CD4-positive, alpha-beta T cell treated with Interleukin-15 for 4 hours (primary cell): ENCODE measurements at regions not wholly inside any gene's neighbourhood (a gene's known extent, or its start where the extent isn't known, plus 50 kb on each side); places are given as distances from the start of the nearest gene placed in this dataset.
"Not testable (repeated sequence)": the region's sequence is repeated elsewhere in the genome, so short reads cannot be mapped to it uniquely, and the experiment has no call there.

Experiments used
- DNase-seq: peaks from one replicate; pipeline ENCODE4 v3.0.0-alpha.2; 2020; ENCODE audit warnings: low spot score

DNA sequence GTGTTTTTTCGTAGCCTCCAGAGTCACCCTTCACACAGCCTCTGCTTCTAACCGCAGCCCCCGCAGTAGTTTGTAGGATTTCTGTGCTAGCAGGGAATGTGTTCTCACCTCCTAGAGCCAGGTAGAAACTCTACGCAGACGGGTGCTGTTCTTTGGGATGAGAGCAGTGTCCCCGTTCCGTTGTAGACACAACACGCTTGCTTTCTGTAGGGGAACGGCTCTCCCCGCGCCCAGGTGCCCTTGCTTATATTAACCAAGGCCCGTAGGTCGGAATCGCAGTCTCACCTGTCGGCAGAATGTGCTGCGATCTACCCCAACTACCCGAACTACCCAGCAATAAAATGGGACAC, 111.8 kb upstream of the NBPF11 start:
- DNase-seq: no peak

DNA sequence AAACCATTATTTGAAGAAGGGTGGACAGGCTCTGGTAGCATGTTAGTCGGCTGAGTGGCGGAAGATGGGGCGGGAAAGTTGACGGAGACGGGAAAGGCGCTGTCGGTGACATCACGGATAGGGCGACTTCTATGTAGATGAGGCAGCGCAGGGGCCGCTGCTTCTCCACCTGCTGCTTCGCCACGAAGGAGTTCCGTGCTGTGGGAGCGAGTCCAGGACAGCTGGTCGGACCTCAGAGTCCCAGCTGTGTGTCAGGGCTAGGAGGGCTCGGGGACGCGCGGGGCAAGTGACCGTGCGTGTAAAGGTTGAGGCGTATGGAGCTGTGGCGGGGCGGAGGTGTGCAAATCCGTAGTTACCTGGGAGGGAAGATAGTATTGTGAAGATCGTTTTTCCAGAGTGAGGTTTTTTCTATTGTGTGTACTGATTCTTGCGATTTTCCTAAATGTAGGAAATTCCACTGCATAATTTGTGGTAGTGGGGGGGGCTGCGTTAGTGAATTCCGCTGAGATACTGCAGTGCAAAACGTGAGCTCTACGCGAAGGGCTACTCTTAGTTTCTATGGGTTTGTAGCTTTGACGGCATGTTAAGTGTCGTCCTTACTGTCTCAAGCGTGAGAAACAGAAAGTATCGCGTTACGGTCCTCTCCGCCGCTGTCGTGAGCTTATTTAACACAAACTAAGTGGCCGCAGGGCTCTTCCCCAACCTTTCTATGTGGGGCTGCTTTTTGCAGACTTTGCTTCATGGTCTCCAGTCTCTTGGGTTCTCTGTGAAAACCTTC, 111.2 kb upstream of the NBPF11 start:
- peak; percentile 43 for DNase-seq

- DNase-seq: not testable (repeated sequence)
These were observed 109.6 kb upstream of the NBPF11 start for GRCh38 chr1:148261684-148262083.

DNA sequence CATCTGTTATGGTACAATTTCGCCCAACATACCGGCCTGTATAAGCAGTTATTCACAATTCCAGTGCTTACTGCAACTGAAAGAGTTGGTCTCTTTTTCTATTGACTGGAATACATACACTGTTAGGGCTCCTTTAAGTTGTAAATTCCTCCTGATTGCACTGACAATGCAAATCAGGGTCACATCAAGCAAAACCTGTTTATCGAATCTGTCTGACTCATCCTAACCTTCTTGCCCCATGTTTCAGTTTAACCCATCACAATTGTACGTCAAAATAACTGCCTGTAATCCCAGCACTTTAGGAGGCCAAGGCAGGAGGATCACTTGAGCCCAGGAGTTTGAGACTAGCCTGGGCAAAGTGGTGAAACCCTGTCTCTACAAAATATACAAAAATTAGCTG, 105.8 kb upstream of the NBPF11 start:
- DNase-seq: not testable (repeated sequence)

- not testable (repeated sequence) for DNase-seq
These were observed 102.7 kb upstream of the NBPF11 start for GRCh38 chr1:148254611-148255429.

- DNase-seq: not testable (repeated sequence)
These were observed 101.7 kb upstream of the NBPF11 start for GRCh38 chr1:148253808-148254207.

GRCh38 chr1:148248798-148249197, 96.7 kb upstream of the NBPF11 start:
- not testable (repeated sequence) for DNase-seq

DNA sequence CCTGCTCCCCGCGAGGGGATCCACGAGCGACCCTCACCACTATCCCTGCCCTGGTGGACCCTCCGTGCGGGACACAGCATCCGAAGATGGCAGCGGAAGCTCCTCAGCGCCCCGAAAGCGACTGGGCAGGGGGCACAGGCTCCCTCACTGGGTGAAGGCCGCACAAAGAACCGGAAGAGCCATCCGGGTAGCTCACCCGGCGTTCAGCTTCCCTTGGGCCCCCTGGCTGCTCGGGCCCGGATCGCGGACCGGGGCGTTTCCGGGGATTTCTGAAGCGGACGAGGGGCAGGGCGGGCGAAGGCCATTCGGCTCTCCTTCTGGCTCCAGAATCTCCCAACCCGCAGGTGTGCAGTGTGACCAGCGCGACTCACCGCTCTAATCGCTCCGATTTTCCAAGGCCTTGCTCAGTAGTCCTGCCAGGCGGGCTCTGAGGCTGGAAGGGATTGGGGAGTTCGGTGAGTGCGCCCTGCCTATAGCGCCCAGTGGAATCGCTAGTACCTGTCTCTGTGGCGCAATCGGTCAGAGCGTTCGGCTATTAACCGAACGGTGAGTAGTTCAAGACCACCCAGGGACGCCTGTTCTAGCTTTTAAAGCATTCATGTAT, 94.3 kb upstream of the NBPF11 start:
- not testable (repeated sequence) for DNase-seq

DNA sequence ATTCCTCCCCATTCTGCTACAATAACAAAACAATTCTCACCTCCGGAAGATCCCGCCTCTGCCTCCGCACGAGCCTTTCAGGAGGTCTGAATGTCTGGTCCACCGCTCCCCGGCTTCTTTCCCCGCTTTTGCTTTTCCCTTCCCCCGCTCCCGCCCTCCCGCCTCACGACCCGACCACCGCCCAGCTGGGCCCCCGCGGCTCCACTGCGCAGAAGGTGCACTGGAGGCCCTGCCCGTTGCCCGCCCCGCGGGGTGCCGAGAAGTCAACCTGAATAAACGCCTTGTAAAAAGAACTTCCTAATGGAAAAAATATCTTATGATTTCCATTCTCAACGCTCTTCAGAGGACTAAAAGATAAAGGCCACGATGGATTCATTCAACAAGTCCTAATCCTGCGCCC, 93.8 kb upstream of the NBPF11 start:
- not testable (repeated sequence) for DNase-seq

DNA sequence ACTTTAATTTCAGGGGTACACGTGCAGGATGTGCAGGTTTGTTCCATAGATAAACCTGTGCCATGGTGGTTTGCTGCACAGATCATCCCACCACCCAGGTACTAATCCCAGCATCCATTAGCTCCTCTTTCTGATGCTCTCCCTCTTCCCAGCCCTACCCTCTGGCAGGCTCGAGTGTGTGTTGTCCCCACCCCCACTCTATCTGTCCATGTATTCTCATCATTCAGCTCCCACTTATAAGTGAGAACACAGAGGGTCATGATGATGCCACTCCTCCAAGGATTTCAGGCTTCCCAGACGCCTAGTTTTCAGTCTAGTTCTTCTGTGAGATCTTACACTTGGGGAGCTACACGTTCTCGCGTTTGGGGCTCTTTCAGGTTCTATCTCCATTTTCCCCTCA, 93.4 kb upstream of the NBPF11 start:
- not testable (repeated sequence) for DNase-seq

- DNase-seq: not testable (repeated sequence)
These were observed 81.2 kb upstream of the NBPF11 start for GRCh38 chr1:148233250-148233649.

DNA sequence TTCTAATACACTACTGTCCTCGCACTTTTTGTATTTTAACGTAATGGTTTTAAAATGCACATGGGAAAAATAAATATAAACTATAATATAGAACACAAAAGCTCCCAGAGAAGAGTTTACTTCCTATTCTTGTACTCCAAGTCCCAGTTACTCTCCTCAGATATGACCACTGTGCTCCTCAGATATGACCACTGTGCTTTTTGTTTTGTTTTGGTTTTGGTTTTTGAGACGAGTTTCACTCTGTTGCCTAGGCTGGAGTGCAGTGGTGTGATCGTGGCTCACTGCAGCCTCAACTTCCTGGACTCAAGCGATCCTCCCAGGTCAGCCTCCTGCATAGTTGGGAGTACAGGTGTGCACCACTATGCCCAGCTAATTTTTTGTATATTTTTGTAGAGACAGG, 76.8 kb upstream of the NBPF11 start:
- DNase-seq: not testable (repeated sequence)

GRCh38 chr1:148222399-148223159, 70.5 kb upstream of the NBPF11 start:
- DNase-seq: not testable (repeated sequence)

DNA sequence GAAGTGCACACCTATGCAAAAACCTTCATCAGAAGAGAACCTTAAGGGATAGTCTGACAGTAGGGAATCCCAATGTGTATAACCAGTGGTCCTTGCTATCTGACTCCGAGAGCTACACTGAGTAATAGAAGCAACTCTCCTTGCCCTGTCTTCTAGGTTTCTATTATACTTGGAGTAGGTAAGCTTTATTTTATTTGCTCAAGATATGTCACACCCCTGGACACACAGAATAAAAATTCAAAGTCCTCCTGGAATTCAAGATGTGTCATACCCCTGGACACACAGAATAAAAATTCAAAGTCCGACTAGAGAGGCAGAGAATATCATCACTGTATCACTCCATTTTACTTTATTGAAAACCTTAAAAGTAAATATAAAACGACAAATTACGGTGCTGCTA, 69.5 kb upstream of the NBPF11 start:
- DNase-seq: not testable (repeated sequence)

- not testable (repeated sequence) for DNase-seq
These were observed 67.1 kb upstream of the NBPF11 start for GRCh38 chr1:148219229-148219628.

GRCh38 chr1:148211191-148211590, 59.1 kb upstream of the NBPF11 start:
- not testable (repeated sequence) for DNase-seq

DNA sequence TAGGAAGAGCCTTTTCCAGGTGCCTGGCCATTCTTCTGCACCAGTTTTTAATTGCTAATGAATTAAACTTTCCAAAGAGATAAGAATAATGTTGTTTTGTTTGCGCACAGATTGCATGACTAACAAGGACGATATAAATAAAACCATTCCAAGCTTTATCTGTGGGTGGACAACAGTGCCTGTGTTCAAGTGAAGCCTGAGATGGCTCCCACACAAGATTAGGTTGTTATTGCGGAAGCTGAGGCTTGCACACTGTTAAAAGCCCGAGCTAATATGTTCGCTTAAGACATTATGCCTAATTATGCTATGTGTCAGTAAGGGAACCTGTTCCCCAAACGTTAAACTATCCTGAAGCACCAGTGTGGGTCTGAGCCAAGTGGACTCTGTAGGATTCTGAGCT, 58.5 kb upstream of the NBPF11 start:
- DNase-seq: not testable (repeated sequence)

DNA sequence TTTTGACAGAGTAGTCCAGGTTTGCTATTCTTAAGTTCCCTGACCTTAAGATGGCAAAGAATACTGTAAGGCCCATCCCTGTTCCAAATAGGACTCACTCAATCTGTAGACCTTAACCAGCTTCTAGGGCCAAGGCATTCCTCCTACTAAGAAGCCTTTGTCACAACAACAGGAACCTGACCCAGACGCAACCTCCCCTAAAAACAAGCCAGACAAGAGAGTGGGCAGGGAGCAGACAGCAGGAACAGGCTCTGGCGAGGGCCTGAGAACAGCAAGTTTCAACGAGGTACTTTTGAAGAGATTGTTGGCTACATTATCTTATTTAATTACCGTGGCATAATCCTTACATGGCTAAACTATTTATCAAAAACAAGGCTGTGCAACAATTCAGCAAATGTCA, 58.1 kb upstream of the NBPF11 start:
- not testable (repeated sequence) for DNase-seq

GRCh38 chr1:148202013-148202412, 49.9 kb upstream of the NBPF11 start:
- DNase-seq: not testable (repeated sequence)
